ENCODE measurements at regions not wholly inside any gene's neighbourhood (a gene's known extent, or its start where the extent isn't known, plus 50 kb on each side); places are given as distances from the start of the nearest gene placed in this dataset.

GRCh38 chr2:217090884-217091283, 231.0 kb upstream of the TNP1 start:
- Histone ChIP-seq H2AFZ (no peak overlapping the region), H3K36me3 (ENCODE audit: insufficient read depth) (no peaks in the 10 kb centered on the region), H3K4me3 (no peak overlapping the region), H3K79me2 (replicated peaks; ENCODE audit: insufficient read depth) (no peaks in the 10 kb centered on the region), H3F3A (replicated peaks; ENCODE audit: low read depth) (no peaks in the 10 kb centered on the region), H3K9me2 (ENCODE audit: insufficient read depth) (no peaks in the 10 kb centered on the region), H3K4me2 (no peak overlapping the region), H3K27ac (ENCODE audit: low read depth) (no peak overlapping the region), H3K27me3 (ENCODE audit: insufficient read depth) (no peaks in the 10 kb centered on the region), H4K20me1 (replicated peaks; ENCODE audit: insufficient read depth) (no peaks in the 10 kb centered on the region), H3K4me1 (ENCODE audit: insufficient read depth) (no peaks in the 10 kb centered on the region)
- no peak for TF ChIP-seq JUNB (IDR thresholded peaks at IDR 0.05; ENCODE audit: unreplicated experiment)
- no peak for TF ChIP-seq CTCF (conservative IDR thresholded peaks at IDR 0.05; ENCODE audit: low read depth in 2 of 2)
- no peak for TF ChIP-seq ZNF114 (CRISPR knock-in tag; IDR thresholded peaks at IDR 0.05)
- no peak for TF ChIP-seq ZNF462 (CRISPR knock-in tag; IDR thresholded peaks at IDR 0.05)
- no peak for TF ChIP-seq ZNF331 (CRISPR knock-in tag; IDR thresholded peaks at IDR 0.05; ENCODE audit: low read depth)
- TF ChIP-seq CREB1 (CRISPR knock-in tag; IDR thresholded peaks at IDR 0.05; ENCODE audit: low read depth), result no peak
- TF ChIP-seq REST (IDR thresholded peaks at IDR 0.05; ENCODE audit: unreplicated experiment), result no peak
- no peak for TF ChIP-seq EZH2 (IDR thresholded peaks at IDR 0.05; ENCODE audit: low read depth, unreplicated experiment)
- TF ChIP-seq STAT1 (IDR thresholded peaks at IDR 0.05; ENCODE audit: unreplicated experiment), result no peak
- no peak for TF ChIP-seq NANOG (IDR thresholded peaks at IDR 0.05; ENCODE audit: borderline replicate concordance)
- no peak for TF ChIP-seq EZH2phosphoT487 (IDR thresholded peaks at IDR 0.05; ENCODE audit: unreplicated experiment)
- TF ChIP-seq ETS1 (IDR thresholded peaks at IDR 0.05), result no peak
- Mint-ChIP-seq H3K4me1 (no peaks in the 10 kb centered on the region), H3K4me3 (no peak overlapping the region), H3K27ac (no peak overlapping the region), H3K27me3 (ENCODE audit: insufficient read depth, low read depth, poor library complexity) (no peaks in the 10 kb centered on the region), H3K9me3 (peaks cover 8% of the 10 kb centered on the region; the same call in 1 of the 3 replicates), H3K36me3 (ENCODE audit: low read depth) (0 out of 3 replicates have a peak, but pooled peaks cover 3% of the 10 kb centered on the region)
- no peak for ATAC-seq
- no peak for DNase-seq (ENCODE audit: low spot score)
